Heart left ventricle (tissue), 13 donors: ENCODE measurements at regions not wholly inside any gene's neighbourhood (a gene's known extent, or its start where the extent isn't known, plus 50 kb on each side); places are given as distances from the start of the nearest gene placed in this dataset.

Experiments used
- CTCF ChIP-seq, 12 donors: fragments of 200-600 bp; sonication (generic) in 4 of 12; IDR thresholded peaks; one replicate each; pipeline versions ENCODE4 v1.5.0 to v1.8.0; 2018 to 2022; ENCODE audit warnings: antibody characterized with exemption in 12 of 12, mild to moderate bottlenecking in 5 of 12
- POLR2A ChIP-seq, 2 donors: fragments of 450-650 bp; IDR thresholded peaks; one replicate each; pipeline ENCODE4 v1.6.1; 2017; ENCODE audit warnings: antibody characterized with exemption in 2 of 2, mild to moderate bottlenecking in 2 of 2, moderate library complexity in 2 of 2
- donor health status: ischemic (EF 13 %, LVEDD 7.1; RV severe dilation, severe dysfunction).
- donor health status: DM: no; HTN: yes; CAD: no.
- donor health status: DM: no; HTN: no; CAD: no.
- donor health status: ischemic (EF 25% LVEDD 6.9; RV normal size, moderate dysfunction).
- donor health status: ischemic (EF 25% LVEDD 5.7; RV mildly dilated, moderate dysfunction).
- donor health status: ischemic (EF 35%, LVEDD 5.7; RV mildly dilated, moderate dysfunction).
- donor health status: nonischemic (EF 11% LVEDD 7.7; RV severe dilation, severe dysfunction).
- donor health status: DM: yes; HTN: yes; CAD: no.
- donor health status: PGD.
- donor health status: ischemic (EF 29% LVEDD 5.4; RV normal size, mild dysfunction).
- donor health status: nonischemic (EF 23%, LVEDD 6.1; RV moderate dilation, normal function).

GRCh38 chr4:63063760-63064159 lies 1345.5 kb downstream of the TECRL start:
- TF ChIP-seq POLR2A (IDR thresholded peaks at IDR 0.05) = no peak
- TF ChIP-seq CTCF (IDR thresholded peaks at IDR 0.05) = no peak
